ENCODE measurements at regions not wholly inside any gene's neighbourhood (a gene's known extent, or its start where the extent isn't known, plus 50 kb on each side); places are given as distances from the start of the nearest gene placed in this dataset.

DNA sequence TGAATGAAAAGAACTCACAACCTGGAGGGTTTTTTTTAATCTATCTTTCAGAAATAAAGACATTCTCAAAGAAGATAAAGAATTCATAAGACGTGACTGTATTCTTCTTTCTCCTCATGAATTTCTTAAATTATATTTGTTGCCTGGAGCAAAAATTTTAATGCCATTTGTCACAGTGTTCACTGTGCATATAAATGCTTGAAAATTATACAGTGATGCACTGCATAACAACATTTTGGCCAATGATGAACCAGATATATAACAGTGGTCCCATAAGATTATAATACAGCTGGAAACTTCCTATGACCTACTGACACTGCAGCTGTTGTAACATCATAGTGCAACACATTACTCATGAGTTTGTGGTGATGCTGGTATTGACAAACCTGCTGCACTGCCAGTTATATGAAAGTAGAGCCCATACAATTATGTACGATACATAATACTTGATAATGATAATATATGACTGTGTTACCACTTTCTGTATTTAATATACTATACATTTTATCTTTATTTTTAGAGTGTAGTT lies 67.3 kb downstream of the P2RY1 start:
- WGBS (ENCODE audit: insufficient coverage), result no CpG with 5 or more reads among the region's 2 CpGs
- Histone ChIP-seq H3K4me3 (ENCODE audit: control extremely low read depth in 1 of 5, extremely low read depth in 1 of 5, insufficient read depth in 1 of 5, low read depth in 2 of 5, low read length in 4 of 5) (no peak overlapping the region), H3K27ac (ENCODE audit: low read length in 2 of 2) (no peak overlapping the region), H3K27me3 (replicated peaks in 1 of 4; ENCODE audit: control extremely low read depth in 1 of 4, control insufficient read depth in 3 of 4, insufficient read depth in 4 of 4, low read length in 3 of 4) (no peaks in the 10 kb centered on the region), H3K79me2 (ENCODE audit: control insufficient read depth, insufficient read depth, low read length) (no peaks in the 10 kb centered on the region), H3K9ac (ENCODE audit: low read length) (no peak overlapping the region), H3K4me1 (ENCODE audit: control insufficient read depth in 2 of 2, insufficient read depth in 2 of 2, low read length in 2 of 2) (no peaks in the 10 kb centered on the region), H3K36me3 (replicated peaks in 1 of 2; ENCODE audit: control extremely low read depth in 1 of 2, control insufficient read depth in 1 of 2, extremely low read depth in 1 of 2, insufficient read depth in 2 of 2, low read length in 1 of 2) (no peaks in the 10 kb centered on the region), H2AFZ (ENCODE audit: insufficient read depth, low read depth, low read length, poor library complexity, severe bottlenecking) (no peak overlapping the region), H3K9me3 (ENCODE audit: control extremely low read depth in 1 of 3, control insufficient read depth in 2 of 3, insufficient read depth in 1 of 3, low read length in 2 of 3) (no peaks in the 10 kb centered on the region), H3K4me2 (replicated peaks; ENCODE audit: low read depth, low read length, poor library complexity, severe bottlenecking) (no peak overlapping the region), H4K20me1 (ENCODE audit: control insufficient read depth, insufficient read depth, low read length, poor library complexity, severe bottlenecking) (no peaks in the 10 kb centered on the region)
- no peak overlapping the region for H3K27ac Mint-ChIP-seq
- TF ChIP-seq EZH2 (IDR thresholded peaks at IDR 0.05; ENCODE audit: borderline replicate concordance, insufficient read depth, low read depth, low read length, poor library complexity, severe bottlenecking), result no peak
- no peak for TF ChIP-seq CTCF (IDR thresholded peaks at IDR 0.05)
- DNase-seq (no peak), ATAC-seq (ENCODE audit: low read depth) (no peak)
- H3K4me1 Mint-ChIP-seq, result no peaks in the 10 kb centered on the region
- H3K4me3 Mint-ChIP-seq, result no peak overlapping the region
- POLR2A ChIA-PET, result no interaction called here
- CTCF ChIA-PET, result no interaction called here
- no peaks in the 10 kb centered on the region for H3K9me3 Mint-ChIP-seq (ENCODE audit: insufficient read depth)
- peaks cover 3% of the 10 kb centered on the region for H3K27me3 Mint-ChIP-seq
- intact Hi-C loops (cut with micrococcal nuclease), result no loop called here

DNA sequence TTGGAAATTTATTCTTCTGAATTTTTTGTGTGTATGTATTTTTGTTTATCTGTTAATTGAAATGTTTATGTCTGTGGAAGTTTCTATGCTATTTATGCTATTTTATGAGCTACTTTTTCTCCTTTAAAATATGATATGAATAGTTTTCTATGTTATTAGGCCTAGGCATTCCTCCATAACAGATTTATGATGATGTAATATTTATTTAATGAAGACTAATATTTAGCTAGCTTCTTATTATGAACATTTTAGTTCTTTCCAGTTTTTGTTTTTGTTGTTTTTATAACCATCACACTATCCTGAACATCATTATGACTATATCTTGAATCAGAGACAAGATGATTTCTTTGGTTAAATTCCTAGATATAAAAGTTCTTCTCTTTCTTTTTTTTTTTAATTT lies 70.7 kb downstream of the P2RY1 start:
- Mint-ChIP-seq H3K27me3 (peaks cover 3% of the 10 kb centered on the region), H3K27ac (no peak overlapping the region), H3K9me3 (ENCODE audit: insufficient read depth) (no peaks in the 10 kb centered on the region), H3K4me3 (no peak overlapping the region), H3K4me1 (no peaks in the 10 kb centered on the region)
- CTCF ChIA-PET, result no interaction called here
- Histone ChIP-seq H3K27ac (ENCODE audit: low read length in 2 of 2) (no peak overlapping the region), H4K20me1 (ENCODE audit: control insufficient read depth, insufficient read depth, low read length, poor library complexity, severe bottlenecking) (no peaks in the 10 kb centered on the region), H3K36me3 (replicated peaks in 1 of 2; ENCODE audit: control extremely low read depth in 1 of 2, control insufficient read depth in 1 of 2, extremely low read depth in 1 of 2, insufficient read depth in 2 of 2, low read length in 1 of 2) (no peaks in the 10 kb centered on the region), H3K4me3 (ENCODE audit: control extremely low read depth in 1 of 5, extremely low read depth in 1 of 5, insufficient read depth in 1 of 5, low read depth in 2 of 5, low read length in 4 of 5) (no peak overlapping the region), H3K9ac (ENCODE audit: low read length) (no peak overlapping the region), H2AFZ (ENCODE audit: insufficient read depth, low read depth, low read length, poor library complexity, severe bottlenecking) (no peak overlapping the region), H3K9me3 (ENCODE audit: control extremely low read depth in 1 of 3, control insufficient read depth in 2 of 3, insufficient read depth in 1 of 3, low read length in 2 of 3) (no peaks in the 10 kb centered on the region), H3K27me3 (replicated peaks in 1 of 4; ENCODE audit: control extremely low read depth in 1 of 4, control insufficient read depth in 3 of 4, insufficient read depth in 4 of 4, low read length in 3 of 4) (no peaks in the 10 kb centered on the region), H3K79me2 (ENCODE audit: control insufficient read depth, insufficient read depth, low read length) (no peaks in the 10 kb centered on the region), H3K4me2 (replicated peaks; ENCODE audit: low read depth, low read length, poor library complexity, severe bottlenecking) (no peak overlapping the region), H3K4me1 (ENCODE audit: control insufficient read depth in 2 of 2, insufficient read depth in 2 of 2, low read length in 2 of 2) (no peaks in the 10 kb centered on the region)
- no peak for ATAC-seq (ENCODE audit: low read depth)
- TF ChIP-seq EZH2 (IDR thresholded peaks at IDR 0.05; ENCODE audit: borderline replicate concordance, insufficient read depth, low read depth, low read length, poor library complexity, severe bottlenecking) (no peak), CTCF (IDR thresholded peaks at IDR 0.05) (no peak)
- no peak for DNase-seq
- POLR2A ChIA-PET, result no interaction called here
- intact Hi-C loops (cut with micrococcal nuclease), result no loop called here
